ENCODE measurements at regions not wholly inside any gene's neighbourhood (a gene's known extent, or its start where the extent isn't known, plus 50 kb on each side); places are given as distances from the start of the nearest gene placed in this dataset.
"Not testable (repeated sequence)": the region's sequence is repeated elsewhere in the genome, so short reads cannot be mapped to it uniquely, and the experiment has no call there.

- no peak for DNase-seq
Observed at GRCh38 chr18:67455890-67456501, 60.5 kb downstream of the DSEL start.

- no peak for DNase-seq
Observed at GRCh38 chr18:67453901-67454300, 62.6 kb downstream of the DSEL start.

- DNase-seq: no peak
Observed at GRCh38 chr18:67451960-67452359, 64.6 kb downstream of the DSEL start.

GRCh38 chr18:67451101-67451500 is 65.4 kb downstream of the DSEL start:
- not testable (repeated sequence) for DNase-seq

GRCh38 chr18:67433971-67434370 is 82.5 kb downstream of the DSEL start:
- no peak for DNase-seq

GRCh38 chr18:67432806-67433205 is 83.7 kb downstream of the DSEL start:
- DNase-seq: peak; percentile 15

- peak; percentile 62 for DNase-seq
Observed at GRCh38 chr18:67428805-67429204, 87.7 kb downstream of the DSEL start.

GRCh38 chr18:67428158-67428557 is 88.4 kb downstream of the DSEL start:
- DNase-seq: peak; percentile 31

- DNase-seq: no peak
Observed at GRCh38 chr18:67426486-67426885, 90.0 kb downstream of the DSEL start.

GRCh38 chr18:67425672-67426071 is 90.8 kb downstream of the DSEL start:
- peak; percentile 96 for DNase-seq

GRCh38 chr18:67421651-67422050 is 94.9 kb downstream of the DSEL start:
- peak; percentile 23 for DNase-seq

- peak; percentile 49 for DNase-seq
Observed at GRCh38 chr18:67417864-67418523, 98.5 kb downstream of the DSEL start.

- no peak for DNase-seq
Observed at GRCh38 chr18:67411116-67411515, 105.4 kb downstream of the DSEL start.

- no peak for DNase-seq
Observed at GRCh38 chr18:67410075-67411070, 106.1 kb downstream of the DSEL start.

- DNase-seq: no peak
Observed at GRCh38 chr18:67408240-67408639, 108.3 kb downstream of the DSEL start.

GRCh38 chr18:67406714-67407113 is 109.8 kb downstream of the DSEL start:
- no peak for DNase-seq

- peak; percentile 44 for DNase-seq
Observed at GRCh38 chr18:67402543-67402942, 114.0 kb downstream of the DSEL start.

- DNase-seq: peak; percentile 46
Observed at GRCh38 chr18:67400502-67401117, 115.9 kb downstream of the DSEL start.

GRCh38 chr18:67386032-67386431 is 130.5 kb downstream of the DSEL start:
- peak; percentile 64 for DNase-seq

- peak; percentile 52 for DNase-seq
Observed at GRCh38 chr18:67385455-67385854, 131.1 kb downstream of the DSEL start.

GRCh38 chr18:67384057-67384456 is 132.5 kb downstream of the DSEL start:
- DNase-seq: not testable (repeated sequence)

GRCh38 chr18:67381608-67382150 is 134.8 kb downstream of the DSEL start:
- no peak for DNase-seq

GRCh38 chr18:67380867-67381266 is 135.7 kb downstream of the DSEL start:
- no peak for DNase-seq

Data from EL (cell line).